IPS-18c (cell line): ENCODE measurements at regions not wholly inside any gene's neighbourhood (a gene's known extent, or its start where the extent isn't known, plus 50 kb on each side); places are given as distances from the start of the nearest gene placed in this dataset.

Experiments used
- H3K4me3 ChIP-seq: 2 replicates; pipeline ENCODE4 v1.7.0; 2013; ENCODE audit warnings: low read depth, mild to moderate bottlenecking, low read length, moderate library complexity; ENCODE audit not compliant: insufficient read depth
- H3K9me3 ChIP-seq: one replicate; pipeline ENCODE4 v1.6.1; 2013; ENCODE audit warnings: mild to moderate bottlenecking, low read length, moderate library complexity; ENCODE audit not compliant: control insufficient read depth, insufficient read depth

DNA sequence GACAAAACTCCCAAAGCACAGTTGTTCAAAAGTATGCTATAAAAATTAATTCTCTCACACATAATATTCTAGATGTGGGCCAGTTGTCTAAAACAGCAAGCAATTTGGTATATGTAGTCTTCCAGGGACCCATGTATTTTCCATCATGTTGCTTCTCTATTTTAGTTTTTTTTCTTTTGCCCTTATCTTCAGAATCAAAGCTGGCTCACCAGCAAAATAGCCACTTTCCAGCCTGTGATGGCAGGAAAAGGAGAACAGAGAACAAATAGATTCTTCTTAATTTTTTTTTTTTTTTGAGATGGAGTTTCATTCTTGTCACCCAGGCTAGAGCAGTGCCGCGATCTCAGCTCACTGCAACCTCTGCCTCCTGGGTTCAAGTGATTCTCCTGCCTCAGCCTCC is 680.8 kb upstream of the TENM3 start:
- no peaks in the 10 kb centered on the region for H3K9me3 ChIP-seq
- no peak overlapping the region for H3K4me3 ChIP-seq

DNA sequence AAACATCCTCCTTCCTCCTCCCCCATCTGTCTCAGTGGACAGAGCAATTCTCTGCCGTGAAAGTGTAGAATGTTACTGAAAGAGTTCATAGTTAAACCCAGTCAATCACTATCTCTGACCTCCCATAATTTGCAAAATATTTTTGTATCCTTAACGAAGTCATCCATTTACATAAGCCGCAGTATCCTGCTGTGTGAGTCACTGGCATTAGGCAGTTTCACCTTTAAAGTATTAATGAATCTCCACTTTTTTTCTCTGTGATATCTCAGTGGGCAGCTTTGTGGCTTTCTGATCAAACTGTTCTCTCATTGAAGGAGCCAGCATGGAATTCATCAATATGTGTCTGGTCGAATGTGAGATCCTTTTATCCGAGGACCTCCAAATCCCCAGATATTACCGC is 678.6 kb upstream of the TENM3 start:
- H3K4me3 ChIP-seq, result no peak overlapping the region

DNA sequence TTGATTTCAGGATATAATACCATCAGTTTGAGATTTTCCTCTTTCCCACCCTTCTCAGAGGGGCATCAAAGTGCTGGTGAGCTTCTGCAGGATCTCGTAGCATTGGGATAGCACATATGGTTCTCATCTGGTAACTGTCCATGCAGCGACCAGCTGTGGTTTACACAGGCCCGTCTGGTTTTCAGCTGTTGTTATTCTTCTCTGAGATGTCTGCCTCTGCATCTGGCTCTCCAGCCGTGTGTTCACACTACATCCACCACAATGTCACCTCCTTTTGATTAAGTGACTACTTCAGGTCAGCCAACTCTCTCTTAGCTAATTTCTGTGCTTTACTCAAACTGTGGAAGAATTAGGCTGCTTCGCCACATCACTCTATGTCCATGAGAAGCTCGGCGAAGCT is 676.7 kb upstream of the TENM3 start:
- H3K9me3 ChIP-seq, result no peaks in the 10 kb centered on the region
- no peak overlapping the region for H3K4me3 ChIP-seq

More for the DNA sequence above, 678.6 kb upstream of the TENM3 start:
- H3K9me3 ChIP-seq, result no peaks in the 10 kb centered on the region

DNA sequence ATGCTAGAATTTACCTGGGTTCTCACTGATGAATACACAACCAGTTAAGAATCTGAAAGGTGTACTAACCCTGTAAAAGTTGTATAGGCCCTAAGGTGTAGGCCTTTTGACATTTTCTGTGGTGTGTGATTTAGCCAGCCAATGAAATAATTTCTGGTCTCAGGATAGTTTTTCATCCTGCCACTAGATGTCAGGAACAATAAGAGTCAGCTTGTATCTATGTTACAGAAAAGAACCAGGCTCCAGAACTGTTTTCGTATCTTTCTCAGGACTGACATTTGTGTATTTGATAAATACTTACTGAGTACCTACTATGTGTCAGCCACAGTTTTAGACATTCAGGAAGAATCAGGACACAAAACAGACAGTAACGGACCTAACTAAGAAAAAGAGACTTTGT is 673.6 kb upstream of the TENM3 start:
- Histone ChIP-seq H3K9me3 (no peaks in the 10 kb centered on the region), H3K4me3 (no peak overlapping the region)

DNA sequence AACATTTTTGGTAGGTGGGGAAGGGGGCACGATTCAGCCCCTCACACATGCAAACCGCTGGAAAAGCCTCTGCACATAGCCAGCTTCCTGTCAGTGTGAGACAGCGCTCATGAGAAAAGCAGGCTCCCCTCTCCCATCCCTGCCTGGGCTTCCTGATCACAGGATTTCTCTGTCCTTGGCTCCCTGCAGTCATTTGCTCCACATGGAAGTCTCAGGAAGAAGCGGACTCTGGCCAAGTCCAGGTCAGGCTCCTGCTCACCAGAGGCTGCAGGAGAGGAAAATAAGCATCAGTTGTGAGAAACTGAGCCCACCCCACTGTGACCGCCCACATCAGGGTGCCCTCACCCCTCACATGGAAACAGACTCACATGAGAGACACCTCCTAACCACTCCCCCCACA is 664.3 kb upstream of the TENM3 start:
- Histone ChIP-seq H3K4me3 (no peak overlapping the region), H3K9me3 (no peaks in the 10 kb centered on the region)

DNA sequence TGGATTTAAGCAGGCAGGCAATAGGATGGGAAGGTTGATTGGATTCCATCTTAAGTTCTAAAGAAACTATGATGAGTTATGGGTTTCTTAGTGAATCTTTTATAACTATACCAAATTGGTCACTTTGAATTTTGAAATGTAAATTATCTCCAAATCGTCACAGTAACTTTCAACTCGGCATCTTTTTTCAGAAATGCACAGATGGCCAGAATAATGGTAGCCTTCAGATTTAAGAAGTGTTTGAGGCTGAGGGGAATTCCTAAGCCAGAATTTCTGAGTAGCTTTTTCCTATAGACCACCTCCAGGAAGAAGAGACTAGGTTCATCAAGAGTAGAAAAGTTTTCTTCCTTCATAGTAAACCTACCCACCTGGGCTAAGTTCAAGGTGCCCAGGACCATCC is 663.7 kb upstream of the TENM3 start:
- Histone ChIP-seq H3K4me3 (no peak overlapping the region), H3K9me3 (no peaks in the 10 kb centered on the region)

DNA sequence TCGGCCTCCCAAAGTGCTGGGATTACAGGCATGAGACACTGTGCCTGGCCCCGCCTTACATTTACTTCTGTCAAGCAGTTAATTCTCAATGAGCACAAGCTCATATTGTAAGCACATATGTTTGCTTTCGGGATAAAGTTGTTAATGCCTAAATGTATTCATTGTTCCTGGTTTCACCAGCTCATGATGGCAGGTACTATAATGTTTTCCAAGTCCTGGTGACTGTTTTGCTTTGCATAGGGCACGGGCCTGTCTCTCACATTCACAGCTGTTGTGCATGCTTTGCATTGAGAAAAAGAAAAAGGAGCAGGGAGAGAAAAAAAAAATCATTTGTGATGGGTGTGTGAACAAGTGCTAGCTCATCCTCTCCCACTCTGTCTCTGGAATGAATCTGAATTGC is 661.2 kb upstream of the TENM3 start:
- Histone ChIP-seq H3K4me3 (no peak overlapping the region), H3K9me3 (no peaks in the 10 kb centered on the region)

DNA sequence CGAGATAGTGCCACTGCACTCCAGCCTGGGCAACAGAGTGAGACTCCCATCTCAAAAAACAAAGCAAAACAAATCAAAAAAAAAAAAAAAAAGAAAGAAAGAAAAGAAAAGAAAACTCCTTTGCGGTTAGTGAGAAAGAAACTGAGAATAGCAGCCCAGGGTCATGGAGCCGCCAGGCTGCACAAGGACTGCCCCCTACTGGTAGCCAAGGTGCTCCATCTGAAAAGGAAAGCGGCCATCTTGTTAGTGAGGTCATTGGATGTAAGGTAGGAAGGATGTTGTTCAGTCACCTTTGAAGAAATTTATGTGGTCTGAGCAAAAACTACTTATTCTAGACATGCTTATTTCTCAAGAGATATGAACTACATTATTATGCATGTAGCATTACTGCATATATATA is 660.6 kb upstream of the TENM3 start:
- Histone ChIP-seq H3K9me3 (no peaks in the 10 kb centered on the region), H3K4me3 (no peak overlapping the region)

DNA sequence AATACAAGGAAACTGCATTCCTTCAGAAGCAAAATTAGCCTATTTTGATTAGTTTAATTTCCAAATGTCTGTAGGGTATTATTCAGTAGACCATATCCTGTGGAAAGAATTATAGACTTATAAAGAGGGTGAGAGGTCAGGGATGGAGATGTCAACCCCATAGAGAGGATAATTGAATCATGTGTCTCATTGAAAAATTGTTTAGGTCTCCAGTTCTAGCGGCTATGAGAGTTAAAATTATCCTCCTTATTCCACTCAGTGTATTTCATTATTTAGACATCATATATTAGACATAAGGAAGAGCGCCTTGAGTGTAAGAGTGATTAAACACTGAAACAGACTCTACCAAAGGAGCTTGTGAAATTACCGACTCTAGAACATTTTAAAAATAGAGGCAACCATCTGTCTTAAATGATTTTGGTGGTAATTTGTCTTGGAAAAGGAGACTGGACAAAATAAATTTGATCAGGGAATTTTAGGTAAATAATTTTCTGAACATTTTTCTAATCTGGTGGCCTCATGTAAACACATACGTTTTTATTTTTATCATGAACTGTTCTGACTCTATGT is 654.4 kb upstream of the TENM3 start:
- Histone ChIP-seq H3K4me3 (no peak overlapping the region), H3K9me3 (no peaks in the 10 kb centered on the region)

DNA sequence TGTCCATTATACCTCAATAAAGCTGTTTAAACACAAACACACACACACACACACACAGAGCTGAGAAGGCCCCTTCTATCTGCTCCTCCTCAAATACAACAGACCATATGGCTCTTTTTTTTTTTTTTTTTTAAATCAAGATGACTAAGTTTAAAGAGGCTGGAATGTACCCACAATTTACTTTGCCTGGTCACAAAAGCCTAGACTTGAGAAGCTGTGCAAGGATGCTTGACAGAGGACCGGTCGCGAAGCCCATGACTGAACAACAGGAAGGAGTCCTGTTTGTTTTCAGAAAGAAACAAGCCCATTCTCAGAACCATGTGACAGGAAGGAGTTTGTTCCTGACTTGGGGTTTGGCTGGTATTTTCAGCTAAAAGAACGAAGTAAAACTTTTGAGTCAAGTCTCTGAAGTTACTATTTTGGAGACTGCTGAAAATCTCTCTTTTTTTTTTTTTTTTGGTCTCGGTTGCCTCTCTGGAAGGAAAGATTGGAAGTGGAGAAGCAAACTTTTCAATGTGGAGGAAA is 650.9 kb upstream of the TENM3 start:
- no peaks in the 10 kb centered on the region for H3K9me3 ChIP-seq
- no peak overlapping the region for H3K4me3 ChIP-seq

DNA sequence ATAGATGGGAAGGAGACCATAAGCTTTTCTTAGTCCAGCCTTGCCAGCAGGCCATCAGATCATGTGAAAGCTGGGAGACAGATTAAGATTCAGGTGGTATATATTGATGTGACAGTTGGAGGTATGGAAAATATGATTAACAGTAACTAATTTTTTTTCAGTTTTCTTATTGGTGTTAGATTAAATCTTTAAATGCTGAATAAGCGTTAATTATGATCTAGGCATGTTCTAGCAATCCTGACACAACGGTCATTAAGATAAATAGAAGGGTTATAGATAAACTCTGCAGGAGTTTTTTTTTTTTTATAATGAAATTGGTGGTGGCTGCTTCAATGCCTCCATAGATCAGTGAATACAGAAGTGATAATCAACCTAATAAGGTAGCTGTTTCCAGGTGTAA is 649.5 kb upstream of the TENM3 start:
- Histone ChIP-seq H3K4me3 (no peak overlapping the region), H3K9me3 (no peaks in the 10 kb centered on the region)

DNA sequence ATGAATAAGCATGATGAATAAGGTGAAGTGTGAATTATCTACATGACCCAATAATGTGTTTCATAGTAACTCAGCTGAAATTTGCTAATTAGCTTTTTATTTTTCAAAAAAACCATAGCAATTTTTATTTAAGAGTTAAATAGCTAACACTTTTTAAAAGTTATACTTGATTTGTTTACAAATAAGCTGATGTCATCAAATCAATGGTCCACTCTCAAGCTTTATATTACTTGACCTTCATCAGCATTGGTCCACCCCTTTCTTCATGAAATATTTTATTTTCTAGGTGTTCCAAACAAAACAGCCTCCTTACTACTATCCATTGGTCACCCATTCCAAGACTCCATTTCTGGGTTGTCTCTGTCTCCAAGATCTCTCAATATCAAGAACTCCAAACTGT is 649.0 kb upstream of the TENM3 start:
- H3K4me3 ChIP-seq, result no peak overlapping the region
- H3K9me3 ChIP-seq, result no peaks in the 10 kb centered on the region

DNA sequence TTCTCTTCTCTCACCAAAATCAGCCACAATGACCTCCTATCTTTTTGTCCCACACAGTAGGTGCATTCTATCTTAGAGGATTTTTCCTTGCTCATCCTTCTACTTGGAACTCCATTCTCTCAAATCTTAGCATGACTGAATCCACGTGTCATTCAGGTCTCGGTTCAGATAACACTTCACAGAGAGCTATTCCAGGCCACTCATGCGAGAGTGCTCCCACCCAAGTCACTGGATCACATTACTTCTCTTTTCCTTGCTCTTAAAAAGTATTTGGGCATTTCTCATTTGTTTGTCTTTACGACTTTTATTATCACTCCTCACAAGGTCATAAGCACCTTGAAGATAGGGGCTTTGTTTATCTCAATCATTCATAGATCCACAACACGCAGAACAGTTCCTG is 647.5 kb upstream of the TENM3 start:
- no peaks in the 10 kb centered on the region for H3K9me3 ChIP-seq
- H3K4me3 ChIP-seq, result no peak overlapping the region

DNA sequence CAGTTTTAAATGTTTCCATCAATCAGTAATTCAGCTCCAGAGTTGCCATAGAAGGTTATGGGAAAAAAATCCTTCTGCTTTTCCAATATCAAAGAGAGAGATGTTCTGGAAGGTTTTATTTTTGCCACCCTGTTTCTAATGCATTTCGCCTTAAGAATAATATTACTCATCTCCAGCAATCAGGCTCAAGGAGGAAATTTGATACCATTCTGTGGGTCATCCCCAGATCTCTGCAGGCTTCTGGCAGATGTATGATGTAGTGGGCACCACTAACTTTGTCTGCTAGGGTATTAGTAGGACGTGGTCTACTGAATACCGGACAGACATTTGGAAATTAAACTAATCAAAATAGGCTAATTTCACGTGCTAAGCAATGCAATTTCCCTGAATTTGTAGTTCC is 645.4 kb upstream of the TENM3 start:
- H3K4me3 ChIP-seq, result no peak overlapping the region
- no peaks in the 10 kb centered on the region for H3K9me3 ChIP-seq

DNA sequence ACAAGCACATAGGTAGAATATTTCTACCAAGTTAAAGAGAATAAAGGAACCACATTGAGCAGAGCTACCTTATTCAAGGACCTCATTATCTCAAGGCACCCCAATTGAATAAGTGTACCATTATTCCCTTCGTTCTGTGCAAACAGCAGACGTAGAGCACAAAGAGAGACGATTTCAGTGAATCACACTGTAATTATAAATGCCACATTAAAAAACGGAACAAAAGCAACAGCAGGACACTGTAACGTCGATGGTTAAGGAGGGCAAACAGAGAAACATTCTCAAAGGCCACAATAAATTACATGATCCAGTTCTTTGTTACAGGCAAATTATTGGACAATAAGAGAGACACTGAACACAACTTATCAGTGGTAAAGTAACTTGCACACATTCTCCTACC is 644.1 kb upstream of the TENM3 start:
- Histone ChIP-seq H3K4me3 (no peak overlapping the region), H3K9me3 (no peaks in the 10 kb centered on the region)

DNA sequence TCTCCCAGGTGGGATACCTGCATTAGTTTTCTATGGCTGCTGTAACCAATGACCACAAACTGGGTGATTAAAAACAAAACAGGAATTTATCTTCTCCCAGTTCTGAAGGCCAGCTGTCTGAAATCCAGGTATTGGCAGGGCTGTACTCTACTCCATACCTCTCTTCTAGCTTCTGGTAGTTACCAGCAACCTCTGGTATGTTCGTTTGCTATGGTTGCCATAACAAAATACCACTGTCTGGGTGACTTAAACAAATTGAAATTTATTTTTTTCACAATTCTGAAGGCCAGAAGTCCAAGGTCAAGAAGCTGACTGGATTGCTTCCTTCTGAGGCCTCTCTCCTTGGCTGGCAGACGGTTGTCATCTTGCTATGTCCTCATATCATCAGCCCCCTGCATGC is 642.1 kb upstream of the TENM3 start:
- Histone ChIP-seq H3K4me3 (no peak overlapping the region), H3K9me3 (no peaks in the 10 kb centered on the region)

DNA sequence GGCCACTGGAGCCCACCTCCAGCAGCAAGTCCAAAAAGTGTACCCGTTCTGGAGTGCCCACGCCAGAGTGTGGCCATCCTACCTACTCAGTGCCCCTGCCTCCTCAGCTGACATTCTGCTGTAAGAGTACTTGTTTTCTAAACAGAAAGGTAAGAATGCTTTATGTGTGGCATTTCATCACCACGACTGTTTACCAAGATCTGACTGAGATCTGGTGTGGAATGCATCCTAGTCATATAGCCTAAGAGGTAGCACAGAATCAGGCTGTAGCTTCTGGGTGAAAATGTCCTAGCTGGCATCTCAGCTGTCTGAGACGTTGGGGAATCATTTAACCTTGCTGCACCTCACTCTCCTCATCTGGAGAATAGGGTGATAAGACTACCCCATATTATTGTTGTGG is 638.7 kb upstream of the TENM3 start:
- Histone ChIP-seq H3K4me3 (no peak overlapping the region), H3K9me3 (no peaks in the 10 kb centered on the region)

DNA sequence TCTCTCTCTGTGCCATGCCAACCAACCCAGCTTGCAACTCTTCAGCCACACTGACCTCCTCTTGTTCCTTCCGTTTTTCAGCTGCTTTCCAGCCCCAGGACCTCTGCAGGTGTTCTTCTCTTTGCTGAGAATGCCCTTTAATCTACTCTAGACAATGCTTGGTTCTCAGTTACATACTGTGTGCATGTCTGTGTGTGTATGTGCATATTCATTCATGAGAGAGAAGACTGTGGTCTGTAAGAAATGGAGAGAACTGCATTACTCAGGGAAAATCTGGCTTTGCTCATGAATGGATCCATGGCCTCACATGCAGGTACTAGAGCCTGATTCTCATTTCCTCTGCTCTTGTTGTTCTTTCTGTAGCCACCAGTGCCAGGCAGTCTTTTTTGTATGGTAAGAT is 636.9 kb upstream of the TENM3 start:
- no peak overlapping the region for H3K4me3 ChIP-seq
- no peaks in the 10 kb centered on the region for H3K9me3 ChIP-seq

DNA sequence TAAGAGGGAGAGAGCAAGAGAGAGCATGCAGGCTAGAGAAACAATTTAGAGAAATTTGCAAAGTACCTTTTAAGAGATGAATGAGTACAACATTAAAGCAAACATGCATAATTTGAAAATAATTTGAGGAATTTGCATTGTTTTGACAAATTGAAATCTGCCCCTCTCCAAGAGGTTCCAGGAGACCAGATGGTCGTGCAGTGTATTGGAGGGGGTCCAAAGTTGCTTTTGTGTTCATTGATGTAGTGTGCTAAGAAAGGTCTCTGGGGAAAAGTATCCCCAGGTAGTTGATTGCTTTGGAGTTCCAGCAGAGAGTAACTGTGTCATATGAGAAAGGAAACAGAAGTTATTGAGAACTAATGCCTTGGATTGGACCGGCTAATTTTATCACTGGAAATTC is 635.0 kb upstream of the TENM3 start:
- H3K9me3 ChIP-seq, result no peaks in the 10 kb centered on the region

More for the DNA sequence above, 635.0 kb upstream of the TENM3 start:
- H3K4me3 ChIP-seq, result no peak overlapping the region
